HG02798 (cell line): ENCODE measurements at regions not wholly inside any gene's neighbourhood (a gene's known extent, or its start where the extent isn't known, plus 50 kb on each side); places are given as distances from the start of the nearest gene placed in this dataset.

Experiments used
- ATAC-seq: cut with Tn5 transposase; IDR thresholded peaks from one replicate; pipeline ENCODE4 v1.9.1; 2021; ENCODE audit warnings: mild to moderate bottlenecking; ENCODE audit not compliant: unreplicated experiment, poor library complexity

- ATAC-seq: no peak
These were observed 147.9 kb downstream of the IMPG2 start for GRCh38 chr3:101172516-101172915.

- ATAC-seq: no peak
These were observed 148.6 kb downstream of the IMPG2 start for GRCh38 chr3:101171681-101172191.

- ATAC-seq: no peak
These were observed 149.4 kb downstream of the IMPG2 start for GRCh38 chr3:101170806-101171558.

- ATAC-seq: no peak
These were observed 150.2 kb downstream of the IMPG2 start for GRCh38 chr3:101170062-101170771.

GRCh38 chr3:101169516-101169915 lies 150.9 kb downstream of the IMPG2 start:
- no peak for ATAC-seq

GRCh38 chr3:101167376-101167775 lies 153.0 kb downstream of the IMPG2 start:
- ATAC-seq: no peak

- ATAC-seq: no peak
These were observed 154.2 kb downstream of the IMPG2 start for GRCh38 chr3:101166150-101166549.

- ATAC-seq: no peak
These were observed 156.8 kb downstream of the IMPG2 start for GRCh38 chr3:101163554-101163953.

GRCh38 chr3:101159478-101159877 lies 160.9 kb downstream of the IMPG2 start:
- ATAC-seq: no peak

- ATAC-seq: no peak
These were observed 162.0 kb downstream of the IMPG2 start for GRCh38 chr3:101158374-101158773.

GRCh38 chr3:101156787-101157345 lies 163.5 kb downstream of the IMPG2 start:
- ATAC-seq: no peak

GRCh38 chr3:101155825-101156224 lies 162.6 kb upstream of the ABI3BP start:
- no peak for ATAC-seq

- ATAC-seq: no peak
These were observed 161.2 kb upstream of the ABI3BP start for GRCh38 chr3:101154401-101154800.

- ATAC-seq: no peak
These were observed 158.2 kb upstream of the ABI3BP start for GRCh38 chr3:101151286-101151913.

- no peak for ATAC-seq
These were observed 157.3 kb upstream of the ABI3BP start for GRCh38 chr3:101150504-101150903.

GRCh38 chr3:101149707-101150106 lies 156.5 kb upstream of the ABI3BP start:
- no peak for ATAC-seq

- no peak for ATAC-seq
These were observed 156.0 kb upstream of the ABI3BP start for GRCh38 chr3:101149251-101149650.

GRCh38 chr3:101148001-101148400 lies 154.8 kb upstream of the ABI3BP start:
- no peak for ATAC-seq

- ATAC-seq: no peak
These were observed 153.7 kb upstream of the ABI3BP start for GRCh38 chr3:101146946-101147345.

GRCh38 chr3:101144105-101144504 lies 150.9 kb upstream of the ABI3BP start:
- no peak for ATAC-seq

- no peak for ATAC-seq
These were observed 149.8 kb upstream of the ABI3BP start for GRCh38 chr3:101143012-101143411.
